ENCODE measurements at regions not wholly inside any gene's neighbourhood (a gene's known extent, or its start where the extent isn't known, plus 50 kb on each side); places are given as distances from the start of the nearest gene placed in this dataset.
"Not testable (repeated sequence)": the region's sequence is repeated elsewhere in the genome, so short reads cannot be mapped to it uniquely, and the experiment has no call there.

GRCh38 chr5:54404568-54404967 is 50.9 kb upstream of the HSPB3 start:
- TF ChIP-seq POLR2A (IDR thresholded peaks at IDR 0.05; ENCODE audit: low read length) = no peak
- no peak for TF ChIP-seq GATA1 (IDR thresholded peaks at IDR 0.05; ENCODE audit: low read depth, low read length)
- no peak for DNase-seq

- no peak for DNase-seq
- TF ChIP-seq GATA1 (IDR thresholded peaks at IDR 0.05; ENCODE audit: low read depth, low read length) = no peak
- no peak for TF ChIP-seq POLR2A (IDR thresholded peaks at IDR 0.05; ENCODE audit: low read length)
These were observed 51.5 kb upstream of the HSPB3 start for GRCh38 chr5:54403885-54404416.

DNA sequence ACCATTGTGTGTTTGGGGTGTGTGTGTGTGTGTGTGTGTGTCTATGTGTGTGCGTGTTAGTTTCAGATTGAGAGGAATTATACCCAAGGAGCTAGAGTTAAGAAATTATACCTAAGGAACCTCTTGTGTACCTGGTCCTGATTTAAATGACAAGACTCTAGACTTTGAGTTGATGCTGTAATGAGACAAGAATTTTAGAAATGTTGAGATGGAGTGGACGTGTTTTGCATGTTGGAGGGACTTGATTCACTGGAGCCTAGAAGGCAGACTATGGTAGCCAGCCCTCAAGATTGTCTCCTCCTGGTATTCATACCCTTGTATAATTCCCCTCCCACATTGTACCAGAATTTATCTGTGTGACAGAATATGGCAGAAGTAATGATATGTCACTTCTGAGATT is 52.4 kb upstream of the HSPB3 start:
- no peak for DNase-seq
- TF ChIP-seq GATA1 (IDR thresholded peaks at IDR 0.05; ENCODE audit: low read depth, low read length) = no peak
- TF ChIP-seq POLR2A (IDR thresholded peaks at IDR 0.05; ENCODE audit: low read length) = no peak

- no peak for DNase-seq
- TF ChIP-seq POLR2A (IDR thresholded peaks at IDR 0.05; ENCODE audit: low read length) (no peak), GATA1 (IDR thresholded peaks at IDR 0.05; ENCODE audit: low read depth, low read length) (no peak)
These were observed 54.0 kb upstream of the HSPB3 start for GRCh38 chr5:54401515-54401914.

DNA sequence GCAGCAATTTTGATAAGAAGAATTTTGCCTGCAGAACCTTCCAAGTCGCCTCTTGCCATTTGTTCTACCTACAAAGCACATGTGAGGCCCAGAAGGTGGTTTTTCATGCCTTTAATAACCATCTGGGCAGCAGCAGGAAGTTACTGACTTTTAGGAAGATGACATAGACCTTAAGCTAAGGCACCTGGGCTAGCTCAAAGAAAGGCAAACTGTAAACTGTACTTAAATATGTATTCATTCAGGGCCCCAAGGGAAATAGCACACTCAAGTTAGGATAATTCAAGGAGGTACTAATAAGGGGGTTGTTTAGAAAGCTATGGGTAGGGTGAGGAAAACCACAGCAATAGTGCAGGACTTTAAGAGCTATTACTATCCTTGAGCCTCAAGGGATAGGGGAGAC is 57.3 kb upstream of the HSPB3 start:
- DNase-seq = no peak
- TF ChIP-seq POLR2A (IDR thresholded peaks at IDR 0.05; ENCODE audit: low read length) = no peak
- no peak for TF ChIP-seq GATA1 (IDR thresholded peaks at IDR 0.05; ENCODE audit: low read depth, low read length)

DNA sequence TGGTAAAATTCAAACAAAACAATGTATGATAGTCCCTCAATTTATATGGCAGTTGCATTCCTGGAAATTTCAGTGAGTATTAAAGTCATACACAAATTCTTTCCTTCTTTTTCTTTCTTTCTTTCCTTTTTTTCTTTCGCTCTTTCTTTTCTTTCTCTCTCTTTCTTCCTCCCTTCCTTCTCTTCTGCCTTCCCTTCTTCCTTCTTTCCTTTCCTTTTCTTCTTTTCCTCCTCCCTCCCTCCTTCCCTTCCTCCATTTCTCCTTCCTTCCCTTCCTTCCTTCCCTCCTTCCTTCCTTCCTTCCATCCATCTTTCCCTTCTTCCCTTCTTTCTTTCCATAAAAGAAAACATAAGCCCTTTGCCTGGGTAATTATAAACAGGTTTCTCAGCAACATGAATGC is 58.1 kb upstream of the HSPB3 start:
- DNase-seq = no peak
- TF ChIP-seq POLR2A (IDR thresholded peaks at IDR 0.05; ENCODE audit: low read length) (no peak), GATA1 (IDR thresholded peaks at IDR 0.05; ENCODE audit: low read depth, low read length) (no peak)

GRCh38 chr5:54393007-54393406 is 62.5 kb upstream of the HSPB3 start:
- not testable (repeated sequence) for DNase-seq

GRCh38 chr5:54390539-54391031 is 64.9 kb upstream of the HSPB3 start:
- no peak for DNase-seq

GRCh38 chr5:54390015-54390414 is 65.5 kb upstream of the HSPB3 start:
- DNase-seq = peak; percentile 75 to 83
- TF ChIP-seq POLR2A (IDR thresholded peaks at IDR 0.05; ENCODE audit: low read length) (no peak), GATA1 (IDR thresholded peaks at IDR 0.05; ENCODE audit: low read depth, low read length) (no peak)

More at GRCh38 chr5:54390539-54391031, 64.9 kb upstream of the HSPB3 start:
- no peak for TF ChIP-seq GATA1 (IDR thresholded peaks at IDR 0.05; ENCODE audit: low read depth, low read length)
- no peak for TF ChIP-seq POLR2A (IDR thresholded peaks at IDR 0.05; ENCODE audit: low read length)

DNA sequence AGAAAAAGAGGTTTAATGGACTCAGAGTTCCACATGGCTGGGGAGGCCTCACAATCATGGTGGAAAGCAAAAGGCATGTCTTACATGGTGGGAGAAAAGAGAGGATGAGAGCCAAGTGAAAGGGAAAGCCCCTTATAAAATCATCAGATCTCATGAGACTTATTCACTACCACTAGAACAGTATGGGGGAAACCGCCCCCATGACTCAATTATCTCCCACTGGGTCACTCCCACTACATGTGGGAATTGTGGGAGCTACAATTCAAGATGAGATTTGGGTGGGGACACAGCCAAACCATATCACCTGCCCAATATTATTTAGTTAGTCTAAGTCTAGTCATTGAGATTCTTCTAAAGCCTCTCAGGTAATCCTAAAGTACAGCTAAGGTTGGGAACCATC is 66.1 kb upstream of the HSPB3 start:
- not testable (repeated sequence) for DNase-seq

DNA sequence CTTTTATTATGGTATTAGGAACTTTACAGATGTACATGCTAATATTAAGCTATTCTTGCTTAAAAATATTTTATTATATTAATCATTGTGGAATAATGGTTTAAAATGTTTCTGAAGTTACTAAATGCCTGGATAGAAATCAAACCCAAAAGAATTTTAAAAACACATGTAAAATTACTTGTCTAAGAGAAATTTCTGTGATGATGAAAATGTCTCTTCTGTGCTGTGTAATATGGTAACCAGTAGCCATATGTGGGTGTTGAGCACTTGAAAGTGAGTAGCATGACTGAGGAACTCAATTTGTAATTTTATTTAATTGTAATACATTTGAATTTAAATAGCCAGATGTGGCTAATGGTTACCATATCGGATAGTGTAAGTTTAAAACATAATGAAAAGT is 66.7 kb upstream of the HSPB3 start:
- no peak for DNase-seq
- TF ChIP-seq GATA1 (IDR thresholded peaks at IDR 0.05; ENCODE audit: low read depth, low read length) (no peak), POLR2A (IDR thresholded peaks at IDR 0.05; ENCODE audit: low read length) (no peak)

GRCh38 chr5:54388409-54388808 is 67.1 kb upstream of the HSPB3 start:
- DNase-seq = no peak
- no peak for TF ChIP-seq GATA1 (IDR thresholded peaks at IDR 0.05; ENCODE audit: low read depth, low read length)
- TF ChIP-seq POLR2A (IDR thresholded peaks at IDR 0.05; ENCODE audit: low read length) = no peak

GRCh38 chr5:54387659-54388232 is 67.8 kb upstream of the HSPB3 start:
- TF ChIP-seq POLR2A (IDR thresholded peaks at IDR 0.05; ENCODE audit: low read length) (no peak), GATA1 (IDR thresholded peaks at IDR 0.05; ENCODE audit: low read depth, low read length) (no peak)
- DNase-seq = no peak

- DNase-seq = no peak
- TF ChIP-seq GATA1 (IDR thresholded peaks at IDR 0.05; ENCODE audit: low read depth, low read length) (no peak), POLR2A (IDR thresholded peaks at IDR 0.05; ENCODE audit: low read length) (no peak)
These were observed 68.5 kb upstream of the HSPB3 start for GRCh38 chr5:54387031-54387430.

GRCh38 chr5:54385994-54386393 is 69.5 kb upstream of the HSPB3 start:
- DNase-seq = no peak
- TF ChIP-seq POLR2A (IDR thresholded peaks at IDR 0.05; ENCODE audit: low read length) (no peak), GATA1 (IDR thresholded peaks at IDR 0.05; ENCODE audit: low read depth, low read length) (no peak)
